ENCODE measurements at regions not wholly inside any gene's neighbourhood (a gene's known extent, or its start where the extent isn't known, plus 50 kb on each side); places are given as distances from the start of the nearest gene placed in this dataset.

DNA sequence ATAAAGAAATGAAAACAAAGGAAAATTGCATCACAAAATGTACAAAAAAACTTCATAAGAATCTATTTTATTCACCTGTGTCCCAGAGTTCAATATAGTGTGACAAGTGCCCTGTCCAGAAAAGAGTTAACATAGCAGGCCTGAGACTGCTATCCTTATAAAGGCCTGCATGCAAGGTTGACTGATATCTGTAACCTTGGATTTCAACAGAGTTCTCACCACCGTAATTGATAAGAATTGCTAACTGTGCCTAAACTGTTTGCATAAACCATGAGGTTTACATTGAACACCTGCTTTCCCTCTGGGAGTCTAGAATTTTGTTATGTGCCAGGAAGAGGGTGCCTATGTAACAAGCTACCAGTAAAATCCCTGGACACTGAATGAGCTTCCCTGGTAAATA lies 461.7 kb upstream of the DPH6 start:
- TF ChIP-seq, protein P1, sequence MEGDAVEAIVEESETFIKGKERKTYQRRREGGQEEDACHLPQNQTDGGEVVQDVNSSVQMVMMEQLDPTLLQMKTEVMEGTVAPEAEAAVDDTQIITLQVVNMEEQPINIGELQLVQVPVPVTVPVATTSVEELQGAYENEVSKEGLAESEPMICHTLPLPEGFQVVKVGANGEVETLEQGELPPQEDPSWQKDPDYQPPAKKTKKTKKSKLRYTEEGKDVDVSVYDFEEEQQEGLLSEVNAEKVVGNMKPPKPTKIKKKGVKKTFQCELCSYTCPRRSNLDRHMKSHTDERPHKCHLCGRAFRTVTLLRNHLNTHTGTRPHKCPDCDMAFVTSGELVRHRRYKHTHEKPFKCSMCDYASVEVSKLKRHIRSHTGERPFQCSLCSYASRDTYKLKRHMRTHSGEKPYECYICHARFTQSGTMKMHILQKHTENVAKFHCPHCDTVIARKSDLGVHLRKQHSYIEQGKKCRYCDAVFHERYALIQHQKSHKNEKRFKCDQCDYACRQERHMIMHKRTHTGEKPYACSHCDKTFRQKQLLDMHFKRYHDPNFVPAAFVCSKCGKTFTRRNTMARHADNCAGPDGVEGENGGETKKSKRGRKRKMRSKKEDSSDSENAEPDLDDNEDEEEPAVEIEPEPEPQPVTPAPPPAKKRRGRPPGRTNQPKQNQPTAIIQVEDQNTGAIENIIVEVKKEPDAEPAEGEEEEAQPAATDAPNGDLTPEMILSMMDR (IDR thresholded peaks at IDR 0.05): no peak
- no peak for TF ChIP-seq POLR2A (IDR thresholded peaks at IDR 0.05)

Measured in esophagus squamous epithelium (tissue), 4 donors.